Neural crest cell (in vitro differentiated cells): ENCODE measurements at regions not wholly inside any gene's neighbourhood (a gene's known extent, or its start where the extent isn't known, plus 50 kb on each side); places are given as distances from the start of the nearest gene placed in this dataset.
"Not testable (repeated sequence)": the region's sequence is repeated elsewhere in the genome, so short reads cannot be mapped to it uniquely, and the experiment has no call there.

Source experiments
- DNase-seq: peaks from one replicate; pipeline ENCODE4 v3.0.0; 2021; ENCODE audit warnings: low read depth, mixed read lengths, low spot score
- H3K27ac Mint-ChIP-seq: one replicate; pipeline ENCODE4 v1.8.0; 2021; ENCODE audit warnings: mild to moderate bottlenecking, mixed read lengths; ENCODE audit not compliant: unreplicated experiment
- H3K27me3 Mint-ChIP-seq: 2 replicates; pipeline ENCODE4 v1.8.0; 2021; ENCODE audit warnings: low read depth, mild to moderate bottlenecking, mixed read lengths
- H3K36me3 Mint-ChIP-seq: 2 replicates; pipeline ENCODE4 v1.8.0; 2021; ENCODE audit warnings: low read depth, mild to moderate bottlenecking, mixed read lengths
- H3K4me1 Mint-ChIP-seq: 2 replicates; pipeline ENCODE4 v1.8.0; 2021; ENCODE audit warnings: mixed read lengths
- H3K4me3 Mint-ChIP-seq: one replicate; pipeline ENCODE4 v1.8.0; 2021; ENCODE audit warnings: mild to moderate bottlenecking, mixed read lengths
- H3K9me3 Mint-ChIP-seq: 2 replicates; pipeline ENCODE4 v1.8.0; 2021; ENCODE audit warnings: mixed read lengths
- CTCF ChIP-seq: fragments of 200-600 bp; sonication (generic); conservative IDR thresholded peaks from 2 replicates; pipeline ENCODE4 v1.5.0; 2021; ENCODE audit warnings: antibody characterized with exemption, mild to moderate bottlenecking

- no peak for DNase-seq
- Mint-ChIP-seq H3K27ac (no peak overlapping the region), H3K4me3 (no peak overlapping the region), H3K27me3 (no peaks in the 10 kb centered on the region), H3K4me1 (no peaks in the 10 kb centered on the region), H3K36me3 (no peaks in the 10 kb centered on the region), H3K9me3 (no peaks in the 10 kb centered on the region)
- TF ChIP-seq CTCF = no peak
Observed at GRCh38 chr1:213535679-213536078, 452.1 kb upstream of the PROX1 start.

GRCh38 chr1:213538251-213538650, 449.5 kb upstream of the PROX1 start:
- Mint-ChIP-seq H3K4me3 (no peak overlapping the region), H3K36me3 (no peaks in the 10 kb centered on the region), H3K4me1 (no peaks in the 10 kb centered on the region), H3K9me3 (no peaks in the 10 kb centered on the region), H3K27ac (no peak overlapping the region), H3K27me3 (no peaks in the 10 kb centered on the region)
- TF ChIP-seq CTCF = no peak
- no peak for DNase-seq

GRCh38 chr1:213539464-213539863, 448.3 kb upstream of the PROX1 start:
- no peaks in the 10 kb centered on the region for H3K36me3 Mint-ChIP-seq
- H3K4me3 Mint-ChIP-seq = no peak overlapping the region
- H3K27ac Mint-ChIP-seq = no peak overlapping the region

GRCh38 chr1:213541641-213542040, 446.1 kb upstream of the PROX1 start:
- DNase-seq = no peak
- Mint-ChIP-seq H3K27me3 (no peaks in the 10 kb centered on the region), H3K4me1 (no peaks in the 10 kb centered on the region), H3K36me3 (no peaks in the 10 kb centered on the region), H3K27ac (no peak overlapping the region), H3K4me3 (no peak overlapping the region), H3K9me3 (no peaks in the 10 kb centered on the region)
- no peak for TF ChIP-seq CTCF

More at GRCh38 chr1:213539464-213539863, 448.3 kb upstream of the PROX1 start:
- no peak for DNase-seq
- H3K4me1 Mint-ChIP-seq = no peaks in the 10 kb centered on the region
- no peaks in the 10 kb centered on the region for H3K9me3 Mint-ChIP-seq
- no peaks in the 10 kb centered on the region for H3K27me3 Mint-ChIP-seq
- TF ChIP-seq CTCF = no peak

- H3K27ac Mint-ChIP-seq, DNase-seq, H3K9me3 Mint-ChIP-seq, H3K36me3 Mint-ChIP-seq, H3K4me3 Mint-ChIP-seq, H3K4me1 Mint-ChIP-seq, H3K27me3 Mint-ChIP-seq: not testable (repeated sequence)
Observed at GRCh38 chr1:213545181-213545580, 442.6 kb upstream of the PROX1 start.

GRCh38 chr1:213549982-213550381, 437.8 kb upstream of the PROX1 start:
- H3K36me3 Mint-ChIP-seq = no peaks in the 10 kb centered on the region
- H3K9me3 Mint-ChIP-seq = no peaks in the 10 kb centered on the region
- H3K27me3 Mint-ChIP-seq = no peaks in the 10 kb centered on the region
- H3K4me1 Mint-ChIP-seq = no peaks in the 10 kb centered on the region
- no peak overlapping the region for H3K4me3 Mint-ChIP-seq
- no peak for TF ChIP-seq CTCF
- H3K27ac Mint-ChIP-seq = no peak overlapping the region
- no peak for DNase-seq
